GM23248 (cell line): ENCODE measurements at regions not wholly inside any gene's neighbourhood (a gene's known extent, or its start where the extent isn't known, plus 50 kb on each side); places are given as distances from the start of the nearest gene placed in this dataset.

ENCODE experiments used
- EZH2 ChIP-seq: fragments of 200-600 bp; sonication (generic); IDR thresholded peaks from 2 replicates; pipeline ENCODE4 v1.6.1; 2018; ENCODE audit warnings: antibody characterized with exemption, mild to moderate bottlenecking; ENCODE audit not compliant: insufficient read depth, poor library complexity, severe bottlenecking
- EZH2phosphoT487 ChIP-seq: fragments of 200-600 bp; sonication (generic); IDR thresholded peaks from 2 replicates; pipeline ENCODE4 v1.6.1; 2018; ENCODE audit warnings: antibody characterized with exemption, moderate library complexity, mild to moderate bottlenecking, low read depth; ENCODE audit not compliant: insufficient read depth

DNA sequence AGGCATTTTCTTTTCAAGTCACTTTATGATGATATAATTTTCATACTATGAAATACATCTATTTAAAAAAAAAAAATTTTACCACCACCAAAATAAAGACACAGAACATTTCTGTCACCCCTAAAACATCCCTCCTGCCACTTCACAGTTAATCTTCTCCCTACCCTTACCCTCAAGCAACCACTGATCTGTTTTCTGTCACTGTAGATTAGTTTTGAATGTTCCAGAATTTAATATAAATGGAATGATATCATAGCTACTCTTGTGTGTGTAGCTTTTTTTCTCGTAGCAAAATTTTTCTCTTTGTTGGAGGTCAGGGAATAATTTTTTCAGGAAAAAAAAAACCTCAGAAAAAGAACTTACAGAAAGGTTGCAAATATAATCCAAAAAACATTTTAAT, 152.7 kb downstream of the RHOU start:
- TF ChIP-seq EZH2phosphoT487 (no peak), EZH2 (no peak)
